GM10266 (cell line): ENCODE measurements at regions not wholly inside any gene's neighbourhood (a gene's known extent, or its start where the extent isn't known, plus 50 kb on each side); places are given as distances from the start of the nearest gene placed in this dataset.

ENCODE experiments used
- DNase-seq: peaks from one replicate; pipeline ENCODE4 v3.0.0; 2012; ENCODE audit errors: extremely low spot score
- TF ChIP-seq, protein P1 (sequence below): IDR thresholded peaks from 2 replicates; pipeline ENCODE4 v1.5.1; 2012; ENCODE audit warnings: mild to moderate bottlenecking, low read depth; ENCODE audit not compliant: control insufficient read depth, insufficient read depth; ENCODE audit errors: missing control alignments

DNA sequence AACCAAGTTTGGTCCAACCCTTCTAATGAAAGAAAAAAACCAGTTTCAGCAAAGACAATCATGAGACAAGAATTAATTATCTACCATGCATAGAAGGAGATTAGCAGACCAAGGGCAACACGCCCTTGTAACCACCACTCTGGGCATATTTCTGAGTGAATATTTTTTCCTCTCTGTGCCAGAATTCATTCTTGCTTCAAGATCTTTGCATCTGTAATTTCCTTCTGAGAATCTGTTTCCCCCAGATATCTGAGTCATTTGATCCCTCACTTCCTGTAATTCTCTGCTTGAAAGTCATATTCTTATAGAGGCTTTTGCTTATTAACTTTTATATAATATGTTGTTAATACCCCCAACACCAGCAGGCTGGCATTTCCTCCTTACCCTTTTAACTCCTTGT lies 243.7 kb downstream of the SLC16A7 start:
- DNase-seq: no peak
- TF ChIP-seq, protein P1, sequence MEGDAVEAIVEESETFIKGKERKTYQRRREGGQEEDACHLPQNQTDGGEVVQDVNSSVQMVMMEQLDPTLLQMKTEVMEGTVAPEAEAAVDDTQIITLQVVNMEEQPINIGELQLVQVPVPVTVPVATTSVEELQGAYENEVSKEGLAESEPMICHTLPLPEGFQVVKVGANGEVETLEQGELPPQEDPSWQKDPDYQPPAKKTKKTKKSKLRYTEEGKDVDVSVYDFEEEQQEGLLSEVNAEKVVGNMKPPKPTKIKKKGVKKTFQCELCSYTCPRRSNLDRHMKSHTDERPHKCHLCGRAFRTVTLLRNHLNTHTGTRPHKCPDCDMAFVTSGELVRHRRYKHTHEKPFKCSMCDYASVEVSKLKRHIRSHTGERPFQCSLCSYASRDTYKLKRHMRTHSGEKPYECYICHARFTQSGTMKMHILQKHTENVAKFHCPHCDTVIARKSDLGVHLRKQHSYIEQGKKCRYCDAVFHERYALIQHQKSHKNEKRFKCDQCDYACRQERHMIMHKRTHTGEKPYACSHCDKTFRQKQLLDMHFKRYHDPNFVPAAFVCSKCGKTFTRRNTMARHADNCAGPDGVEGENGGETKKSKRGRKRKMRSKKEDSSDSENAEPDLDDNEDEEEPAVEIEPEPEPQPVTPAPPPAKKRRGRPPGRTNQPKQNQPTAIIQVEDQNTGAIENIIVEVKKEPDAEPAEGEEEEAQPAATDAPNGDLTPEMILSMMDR: no peak

DNA sequence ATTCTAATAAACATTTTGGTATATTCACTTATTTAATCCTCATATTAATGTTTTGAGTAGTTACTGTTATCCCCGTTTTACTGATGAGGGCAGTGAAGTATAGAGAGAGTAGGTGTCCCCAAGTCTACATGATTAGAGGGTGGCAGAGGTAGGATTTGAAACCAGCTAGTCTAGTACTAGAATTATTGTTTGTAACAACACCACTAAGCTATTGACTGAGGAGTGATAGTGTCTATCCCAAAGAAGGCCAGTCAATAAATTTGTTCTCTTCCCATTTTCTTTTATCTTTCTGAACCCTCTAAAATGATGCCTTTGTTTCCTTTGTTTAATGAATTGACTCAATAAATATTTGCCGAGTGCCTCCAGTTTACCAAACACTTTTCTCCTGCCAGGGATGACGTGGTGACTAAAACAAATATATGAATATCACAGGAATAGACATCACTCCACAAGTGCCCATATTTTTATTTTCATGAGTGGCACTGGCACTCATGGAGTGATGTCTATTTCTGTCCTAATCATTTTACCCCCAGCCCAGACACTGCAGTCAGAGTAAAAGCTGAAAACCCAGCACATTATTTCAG lies 247.5 kb downstream of the SLC16A7 start:
- TF ChIP-seq, protein P1: no peak
- no peak for DNase-seq

DNA sequence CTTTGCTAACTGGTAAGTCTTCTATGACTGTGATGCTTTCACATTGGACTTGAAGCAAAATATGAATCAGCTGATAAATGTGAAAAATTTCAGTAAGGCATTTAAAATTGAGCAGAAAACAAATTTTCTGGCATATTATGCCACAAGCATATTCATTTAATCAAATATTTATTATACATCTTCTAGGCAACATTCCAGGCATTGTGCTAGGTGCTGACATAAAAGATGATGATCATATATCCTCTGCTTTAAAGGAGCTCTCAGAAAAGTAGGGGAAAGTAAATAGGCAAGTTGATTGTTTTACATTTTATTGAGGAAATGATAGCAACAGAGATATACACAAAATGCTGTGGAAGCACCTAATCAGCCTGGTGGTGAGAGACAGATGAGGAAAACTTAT lies 248.9 kb downstream of the SLC16A7 start:
- DNase-seq: no peak
- TF ChIP-seq, protein P1: no peak

DNA sequence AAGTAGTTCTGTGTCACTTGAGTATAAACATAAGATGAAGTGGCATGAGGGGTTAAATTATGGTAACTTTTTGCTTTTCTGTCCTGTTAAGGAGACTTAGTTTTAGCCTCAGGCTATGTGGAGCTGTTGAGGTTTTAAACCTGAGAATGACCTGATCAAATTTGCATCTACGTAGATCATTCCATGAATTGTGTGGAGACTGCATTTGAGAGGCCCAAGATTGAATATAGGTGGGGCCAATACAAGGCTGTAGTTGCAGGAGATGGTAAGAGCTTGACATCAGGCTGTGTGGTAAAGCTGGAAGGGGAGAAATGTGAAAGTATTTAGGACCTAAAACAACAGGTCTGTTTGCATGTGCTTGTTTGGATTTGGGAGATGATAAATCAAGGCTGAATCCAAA lies 249.5 kb downstream of the SLC16A7 start:
- DNase-seq: no peak
- TF ChIP-seq, protein P1: no peak

DNA sequence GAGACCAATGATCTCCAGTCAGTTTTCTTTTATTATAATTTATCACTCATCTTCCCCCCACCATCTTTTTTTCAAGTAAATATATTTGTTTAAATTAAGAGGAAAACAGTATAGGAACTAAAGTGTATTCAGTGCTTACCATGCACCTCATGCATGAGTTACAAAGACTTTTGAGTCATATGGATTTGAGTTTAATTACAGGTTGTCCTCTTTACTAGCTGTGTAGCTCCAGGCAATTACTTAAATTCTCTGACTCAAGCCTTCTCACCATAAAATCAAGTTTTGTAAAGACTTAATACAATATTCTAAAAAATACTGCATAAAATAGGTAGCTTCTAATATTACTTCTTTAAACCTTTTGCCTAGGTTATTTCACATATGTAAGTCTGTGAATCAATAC lies 251.3 kb downstream of the SLC16A7 start:
- DNase-seq: no peak
- TF ChIP-seq, protein P1: no peak

DNA sequence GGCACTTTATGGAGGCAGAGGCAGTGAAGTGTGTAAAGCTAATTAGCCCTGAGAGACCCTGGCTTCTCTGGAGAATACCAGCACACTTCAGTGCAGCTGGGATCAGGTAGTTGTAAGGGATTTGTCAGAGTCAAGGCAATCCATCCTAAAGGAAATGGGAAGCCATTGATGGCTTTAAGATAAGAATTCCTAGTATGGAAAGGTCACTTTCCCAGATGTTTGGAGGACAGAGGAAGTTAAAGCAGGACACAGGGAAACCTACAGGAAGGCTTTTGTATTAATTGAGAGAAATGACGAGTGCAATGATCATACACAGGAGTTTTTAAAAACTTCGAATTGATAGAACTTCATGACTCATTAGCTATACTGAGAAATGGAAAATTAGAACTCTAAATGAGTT lies 254.4 kb downstream of the SLC16A7 start:
- DNase-seq: no peak
- TF ChIP-seq, protein P1: no peak

DNA sequence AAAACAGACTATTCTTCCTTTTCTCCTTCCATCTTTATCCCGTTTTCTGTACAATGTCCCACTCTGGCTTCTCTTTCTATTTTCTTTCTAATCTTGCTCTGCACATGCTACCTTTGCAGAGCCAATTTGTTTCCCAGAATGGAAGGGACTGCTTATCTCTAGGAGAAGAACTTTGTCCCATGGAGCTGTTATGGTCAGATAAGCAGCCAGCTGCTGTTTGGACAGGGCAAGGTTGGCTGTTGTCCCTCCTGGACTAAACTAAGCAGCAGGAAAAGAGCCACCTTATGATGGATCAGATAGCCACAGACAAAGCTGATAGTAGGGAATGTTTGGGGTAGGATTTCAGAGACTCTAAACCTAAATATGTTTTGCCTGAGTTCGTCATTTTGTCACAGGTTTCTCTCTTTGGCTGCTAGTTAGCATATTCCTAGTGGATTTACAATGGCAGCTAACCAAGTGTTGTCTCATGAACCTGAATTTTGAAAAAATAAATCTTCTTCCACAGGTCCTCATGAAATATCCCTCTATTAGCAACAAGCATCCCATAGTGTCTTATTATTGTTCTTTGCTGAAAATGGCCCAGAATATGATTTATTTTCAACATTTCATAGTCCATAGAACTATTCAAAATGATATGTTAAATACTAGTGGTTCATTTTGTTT lies 262.8 kb downstream of the SLC16A7 start:
- no peak for DNase-seq

More for the DNA sequence above, 262.8 kb downstream of the SLC16A7 start:
- TF ChIP-seq, protein P1: no peak
